ENCODE measurements at regions not wholly inside any gene's neighbourhood (a gene's known extent, or its start where the extent isn't known, plus 50 kb on each side); places are given as distances from the start of the nearest gene placed in this dataset.
A peak's percentile ranks its signal among the peaks of the same experiment; 100 is the strongest.

GRCh38 chr3:65182085-65182484 lies 494.3 kb upstream of the ADAMTS9 start:
- intact Hi-C loops (cut with DNase I, micrococcal nuclease): no loop called here
- no peak for DNase-seq
- ATAC-seq: peak; percentile 29

DNA sequence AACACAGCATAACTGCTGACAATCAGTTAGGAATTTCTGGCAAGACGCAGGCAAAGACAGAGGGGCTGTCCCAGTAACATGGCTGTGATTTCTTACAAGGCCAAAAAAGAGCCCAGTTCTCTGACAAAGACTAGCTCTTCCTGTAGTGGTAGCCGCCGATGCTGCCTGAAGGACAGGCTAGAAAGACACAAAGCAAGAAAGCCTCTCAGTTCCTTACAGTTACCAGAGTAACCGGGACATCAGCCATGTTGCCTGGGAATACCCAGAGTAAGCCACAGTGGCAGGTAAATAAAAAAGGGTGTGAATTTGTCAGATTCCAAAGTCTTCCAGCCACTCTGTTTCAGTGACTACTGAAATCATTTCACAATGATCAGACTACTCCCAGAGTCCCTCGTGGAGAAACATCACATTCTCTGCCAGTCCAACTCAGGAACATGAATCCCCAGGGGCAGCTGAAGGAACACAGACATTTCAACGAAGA lies 493.6 kb upstream of the ADAMTS9 start:
- intact Hi-C loops (cut with DNase I, micrococcal nuclease): no loop called here
- peak; percentile 16 to 26 for DNase-seq
- peak; percentile 96 for ATAC-seq

- no peak for ATAC-seq
- no peak for DNase-seq
- intact Hi-C loops (cut with DNase I, micrococcal nuclease): no loop called here
Observed at GRCh38 chr3:65178703-65179102, 490.9 kb upstream of the ADAMTS9 start.

GRCh38 chr3:65177960-65178376 lies 490.2 kb upstream of the ADAMTS9 start:
- intact Hi-C loops (cut with DNase I, micrococcal nuclease): no loop called here
- no peak for DNase-seq

DNA sequence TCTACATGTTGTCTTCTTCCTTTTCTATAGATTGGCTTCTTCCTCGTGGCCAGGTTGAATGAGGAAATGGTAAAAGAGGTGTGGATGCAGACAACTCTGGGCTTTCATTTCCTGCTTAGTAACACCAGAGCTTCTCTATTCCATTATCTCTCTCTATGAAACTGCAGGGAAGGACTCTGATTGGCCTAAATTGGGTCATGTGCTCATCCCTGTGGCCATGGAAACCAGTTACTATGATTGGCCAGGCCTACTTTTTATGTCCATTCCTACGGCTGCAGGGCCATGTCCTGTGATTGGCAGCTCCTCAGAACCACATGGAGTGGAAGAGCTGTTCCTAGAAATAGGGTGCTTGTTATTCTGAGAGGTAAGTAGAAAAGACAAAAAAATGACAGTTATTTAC lies 486.9 kb upstream of the ADAMTS9 start:
- no peak for DNase-seq
- intact Hi-C loops (cut with DNase I, micrococcal nuclease): no loop called here
- ATAC-seq: peak; percentile 66

More at GRCh38 chr3:65177960-65178376, 490.2 kb upstream of the ADAMTS9 start:
- no peak for ATAC-seq

DNA sequence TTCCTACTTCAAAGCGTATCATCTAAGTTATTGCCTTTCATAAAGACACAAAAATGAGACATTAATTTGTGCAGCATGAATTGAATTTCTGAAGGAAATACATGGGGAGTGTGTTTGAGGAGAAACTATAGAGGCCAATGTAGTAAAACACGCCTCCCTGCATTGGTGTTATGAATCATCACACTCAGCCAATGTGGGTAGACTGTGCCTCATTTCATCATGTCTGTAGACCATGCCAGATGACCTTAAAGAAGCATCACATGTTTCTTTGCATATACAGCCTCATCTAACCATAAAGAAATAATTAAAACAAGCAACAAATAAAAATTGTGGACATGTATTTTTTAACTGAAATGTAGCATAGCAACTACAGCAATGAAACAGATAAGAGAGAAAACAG lies 486.0 kb upstream of the ADAMTS9 start:
- ATAC-seq (no peak), DNase-seq (no peak)
- intact Hi-C loops (cut with DNase I, micrococcal nuclease): no loop called here

DNA sequence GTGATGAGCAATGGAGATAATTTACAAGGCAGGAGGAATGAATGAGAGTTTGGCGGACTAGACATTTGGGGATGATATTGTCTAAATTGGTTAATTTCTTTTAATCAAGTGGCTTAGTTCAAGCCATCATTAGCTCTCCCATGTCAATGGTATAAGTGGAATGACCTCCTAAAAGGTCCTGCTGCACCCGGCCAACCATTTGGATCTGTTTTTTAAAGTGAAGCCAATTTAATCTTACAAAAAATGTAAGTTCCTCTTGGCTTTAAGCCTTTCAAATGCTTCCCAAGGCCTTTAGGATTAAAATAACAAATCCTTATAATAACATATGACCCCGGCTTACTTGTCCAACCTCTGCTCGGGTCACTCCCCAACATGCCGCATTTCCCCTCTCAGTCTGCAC lies 484.4 kb upstream of the ADAMTS9 start:
- intact Hi-C loops (cut with DNase I, micrococcal nuclease): no loop called here
- ATAC-seq (no peak), DNase-seq (no peak)

DNA sequence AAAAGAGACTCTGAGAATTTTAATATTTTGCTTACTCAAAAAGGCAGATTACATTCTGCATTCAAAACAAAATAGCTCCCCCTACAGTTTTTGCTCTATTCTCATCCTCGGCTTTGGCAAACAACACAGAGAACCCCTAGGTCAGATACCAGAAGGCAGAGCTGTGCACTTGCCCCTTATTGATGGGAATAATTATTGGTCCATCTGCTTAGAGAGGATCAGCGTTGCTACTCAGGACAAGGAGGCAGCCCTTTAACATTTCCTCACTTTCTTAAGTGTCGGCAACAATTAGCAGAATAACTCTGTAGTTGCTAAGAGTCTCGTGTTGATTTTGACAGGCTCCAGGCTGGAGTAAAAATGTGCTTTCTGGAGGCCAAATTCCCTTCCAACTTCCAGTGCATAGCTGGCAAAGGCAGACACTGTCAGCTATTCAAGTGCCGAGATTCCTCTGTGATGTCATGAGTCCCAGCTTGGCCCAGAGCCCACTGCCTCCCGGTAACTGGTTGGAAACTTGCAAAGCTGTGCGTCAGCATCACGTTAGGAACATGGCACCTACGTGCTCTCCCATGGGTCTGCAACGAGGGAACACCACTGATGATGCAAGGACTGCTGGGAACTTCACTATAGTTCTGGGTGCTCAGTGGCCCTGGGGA lies 482.7 kb upstream of the ADAMTS9 start:
- intact Hi-C loops (cut with DNase I, micrococcal nuclease): no loop called here
- DNase-seq (peak; percentile 50 to 71), ATAC-seq (no peak)

DNA sequence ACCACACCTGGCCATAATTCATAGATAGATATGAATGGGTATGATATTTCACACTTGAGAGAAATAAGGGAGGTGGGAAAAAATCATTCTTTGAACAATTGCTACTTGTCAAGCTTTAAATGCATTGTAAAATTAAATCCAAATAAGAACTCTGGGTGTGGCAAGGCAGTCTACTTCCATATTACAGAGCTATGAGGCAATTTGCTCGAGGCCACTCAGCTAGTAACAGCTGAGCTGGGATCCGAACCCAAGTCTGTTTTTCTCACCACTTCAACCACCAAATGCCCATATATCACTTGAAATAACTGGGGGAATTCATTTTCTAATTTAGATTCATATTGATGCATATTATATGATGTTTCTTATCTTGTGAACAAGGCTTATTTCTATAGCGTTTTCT lies 482.2 kb upstream of the ADAMTS9 start:
- DNase-seq (no peak), ATAC-seq (peak; percentile 32)
- intact Hi-C loops (cut with DNase I, micrococcal nuclease): loop anchor here in 1 of 2 donors (10.0 kb wide), 1 partner anchor 485 kb away; the partner anchor contains the start of gene ADAMTS9

DNA sequence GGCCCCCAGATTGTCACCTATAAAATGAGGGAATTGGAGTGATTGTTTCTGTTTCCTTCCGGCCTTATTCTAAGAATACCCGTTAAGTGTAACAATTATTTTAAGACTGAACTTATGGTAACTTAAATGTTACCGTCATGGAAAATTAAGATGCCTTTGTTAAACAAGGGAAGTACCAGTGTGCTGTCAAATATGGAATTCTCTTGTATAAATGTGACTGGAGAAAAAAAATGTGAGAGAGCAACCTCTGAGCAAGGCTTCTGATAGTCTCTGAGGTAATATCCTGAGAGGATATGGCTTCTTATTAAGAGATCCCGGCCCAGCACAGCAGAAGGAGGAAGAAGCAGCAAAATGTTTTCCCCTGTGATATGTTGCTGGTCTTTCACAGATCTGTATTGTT lies 480.7 kb upstream of the ADAMTS9 start:
- intact Hi-C loops (cut with DNase I, micrococcal nuclease): loop anchor here in 1 of 2 donors (10.0 kb wide), 1 partner anchor 484 kb away; the partner anchor contains the start of gene ADAMTS9
- no peak for ATAC-seq

DNA sequence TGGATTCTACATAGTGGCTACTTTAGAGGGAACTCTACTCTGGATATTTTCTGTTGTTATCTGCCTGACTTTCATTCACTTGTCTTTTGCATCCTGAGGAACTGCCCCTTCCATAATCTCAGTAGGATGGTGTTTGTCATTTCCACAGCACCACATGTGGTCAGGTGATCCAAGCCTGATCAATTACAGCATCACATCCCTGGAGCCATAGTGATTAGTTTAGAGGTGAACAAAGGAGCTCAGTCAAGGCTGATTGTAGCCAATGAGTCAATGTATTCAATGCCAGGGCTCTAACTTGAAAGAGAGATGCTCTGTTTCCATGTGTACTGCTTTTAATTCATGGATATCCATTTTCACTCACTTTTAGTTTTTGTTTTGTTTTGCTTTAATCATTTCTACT lies 478.7 kb upstream of the ADAMTS9 start:
- intact Hi-C loops (cut with DNase I, micrococcal nuclease): loop anchor here in 1 of 2 donors (10.0 kb wide), 1 partner anchor 482 kb away; the partner anchor contains the start of gene ADAMTS9
- DNase-seq (no peak), ATAC-seq (no peak)

More for the DNA sequence above, 480.7 kb upstream of the ADAMTS9 start:
- no peak for DNase-seq

- intact Hi-C loops (cut with DNase I, micrococcal nuclease): no loop called here
- ATAC-seq: no peak
- no peak for DNase-seq
Observed at GRCh38 chr3:65158023-65158422, 470.2 kb upstream of the ADAMTS9 start.

GRCh38 chr3:65153850-65154512 lies 466.2 kb upstream of the ADAMTS9 start:
- no peak for ATAC-seq
- no peak for DNase-seq
- intact Hi-C loops (cut with DNase I, micrococcal nuclease): no loop called here

DNA sequence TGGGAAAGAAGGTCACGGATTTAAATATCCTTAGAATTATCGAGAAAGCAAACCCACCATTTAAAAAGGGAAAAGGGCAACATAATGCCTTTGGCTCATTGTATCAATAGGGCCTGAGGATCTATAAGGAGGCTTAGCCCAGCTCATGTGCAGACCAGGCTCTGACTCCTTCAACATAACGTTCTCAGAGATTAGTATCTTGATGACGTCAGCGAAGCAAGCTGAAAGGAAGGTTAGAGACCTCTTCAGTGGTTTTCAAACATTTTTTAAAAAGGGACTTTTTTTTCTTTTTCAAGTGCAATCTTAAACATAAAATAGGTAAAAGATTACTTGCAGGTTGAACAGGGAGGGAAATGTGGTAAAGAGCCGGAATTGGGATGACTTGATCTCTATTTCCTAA lies 463.9 kb upstream of the ADAMTS9 start:
- no peak for ATAC-seq
- intact Hi-C loops (cut with DNase I, micrococcal nuclease): no loop called here
- DNase-seq: no peak

DNA sequence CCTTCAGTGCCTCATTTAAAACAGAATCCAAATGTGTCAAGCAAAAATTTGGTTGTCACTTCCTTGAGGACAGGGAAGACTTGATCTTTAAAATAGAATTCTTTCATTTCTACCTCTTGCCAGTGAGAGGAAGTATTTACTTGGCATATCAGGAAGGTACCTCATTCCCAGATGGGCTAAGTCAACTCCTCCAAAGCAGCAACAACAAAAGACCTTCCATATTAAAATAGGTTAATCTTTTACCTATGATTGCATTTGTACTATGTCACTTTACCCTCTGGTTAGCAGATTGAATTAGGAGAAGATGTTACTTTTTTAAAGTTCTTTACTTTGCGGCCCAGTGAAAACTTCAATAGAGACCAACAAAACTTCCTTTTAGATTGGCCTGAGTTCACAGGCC lies 462.1 kb upstream of the ADAMTS9 start:
- no peak for DNase-seq
- ATAC-seq: peak; percentile 98
- intact Hi-C loops (cut with DNase I, micrococcal nuclease): no loop called here

- no peak for DNase-seq
- no peak for ATAC-seq
- intact Hi-C loops (cut with DNase I, micrococcal nuclease): no loop called here
Observed at GRCh38 chr3:65148687-65149086, 460.9 kb upstream of the ADAMTS9 start.

GRCh38 chr3:65146179-65146578 lies 458.4 kb upstream of the ADAMTS9 start:
- ATAC-seq (no peak), DNase-seq (no peak)
- intact Hi-C loops (cut with DNase I, micrococcal nuclease): no loop called here

DNA sequence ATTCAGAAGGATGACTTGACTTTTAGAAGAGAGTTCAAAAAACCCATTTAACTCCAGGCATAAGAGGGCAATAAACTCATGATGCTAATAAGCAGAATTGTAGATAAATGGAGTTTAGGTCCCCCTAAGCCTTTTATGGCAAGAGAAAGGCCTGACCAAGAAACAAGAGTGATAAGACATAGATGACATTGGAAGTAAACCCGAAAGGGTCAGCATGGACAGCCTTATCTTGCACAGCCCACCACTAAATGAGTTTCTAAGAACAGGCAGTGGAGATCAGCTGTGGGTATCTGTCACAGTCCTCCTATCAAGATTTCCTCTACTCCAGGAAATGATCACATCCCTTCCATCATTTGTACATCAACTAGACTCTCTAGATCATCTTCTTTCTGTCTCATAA lies 457.9 kb upstream of the ADAMTS9 start:
- intact Hi-C loops (cut with DNase I, micrococcal nuclease): no loop called here
- ATAC-seq (no peak), DNase-seq (no peak)

DNA sequence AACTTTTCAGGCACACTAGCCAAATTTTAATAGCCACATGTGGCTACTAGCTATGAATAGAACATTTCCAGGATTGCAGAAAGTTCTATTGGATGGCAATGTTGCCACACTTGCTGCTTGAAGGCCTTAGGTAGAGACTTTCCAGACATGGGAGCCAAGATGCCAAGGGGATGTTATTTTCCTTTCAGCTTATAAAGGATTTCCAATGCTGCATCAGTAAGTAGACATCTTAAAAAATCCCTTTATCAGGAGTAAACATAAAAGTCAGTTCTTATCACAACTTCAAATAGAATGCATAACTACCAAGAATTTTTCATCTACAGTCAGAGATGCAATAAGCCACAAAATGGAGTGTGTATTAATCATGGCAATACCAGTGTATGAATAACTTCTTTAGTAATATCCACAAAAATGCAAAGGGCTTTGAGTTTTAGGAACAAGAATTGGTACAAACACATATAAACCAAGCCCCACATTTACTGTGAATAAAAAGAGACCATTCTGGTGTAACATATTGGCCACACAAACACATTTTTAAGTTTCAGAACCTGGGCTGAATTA lies 457.1 kb upstream of the ADAMTS9 start:
- intact Hi-C loops (cut with DNase I, micrococcal nuclease): no loop called here
- no peak for ATAC-seq

GRCh38 chr3:65142456-65142855 lies 454.7 kb upstream of the ADAMTS9 start:
- intact Hi-C loops (cut with DNase I, micrococcal nuclease): no loop called here
- DNase-seq (no peak), ATAC-seq (no peak)

More for the DNA sequence above, 457.1 kb upstream of the ADAMTS9 start:
- no peak for DNase-seq
